SK-N-SH (cell line): ENCODE measurements at regions not wholly inside any gene's neighbourhood (a gene's known extent, or its start where the extent isn't known, plus 50 kb on each side); places are given as distances from the start of the nearest gene placed in this dataset.

ENCODE experiments used
- GABPA ChIP-seq: IDR thresholded peaks from 2 replicates; pipeline ENCODE4 v1.4.0; 2012; ENCODE audit warnings: low read depth, mild to moderate bottlenecking
- MAX ChIP-seq: IDR thresholded peaks from 2 replicates; pipeline ENCODE4 v1.4.0; 2012; ENCODE audit warnings: low read depth
- NRF1 ChIP-seq: IDR thresholded peaks from 2 replicates; pipeline ENCODE4 v1.6.1; 2012; ENCODE audit warnings: low read depth, mild to moderate bottlenecking, low read length
- POLR2AphosphoS5 ChIP-seq: IDR thresholded peaks from 2 replicates; pipeline ENCODE4 v1.6.1; 2012; ENCODE audit warnings: low read depth, low read length
- TAF1 ChIP-seq: IDR thresholded peaks from 2 replicates; pipeline ENCODE4 v1.6.1; 2012; ENCODE audit warnings: low read depth, mild to moderate bottlenecking, low read length, moderate library complexity, borderline replicate concordance
- USF2 ChIP-seq: fragments of 150-350 bp; IDR thresholded peaks from 2 replicates; pipeline ENCODE4 v1.6.1; 2017; ENCODE audit warnings: antibody characterized with exemption, low read length, low read depth, borderline replicate concordance
- ZBTB33 ChIP-seq: IDR thresholded peaks from 2 replicates; pipeline ENCODE4 v1.4.0; 2012; ENCODE audit warnings: low read depth, borderline replicate concordance

- TF ChIP-seq ZBTB33 (no peak), MAX (no peak), POLR2AphosphoS5 (no peak), GABPA (no peak), TAF1 (no peak), NRF1 (no peak), USF2 (no peak)
Observed at GRCh38 chr1:106173101-106173500, 883.4 kb upstream of the PRMT6 start.
